Suprapubic skin (tissue), 4 donors: ENCODE measurements at regions not wholly inside any gene's neighbourhood (a gene's known extent, or its start where the extent isn't known, plus 50 kb on each side); places are given as distances from the start of the nearest gene placed in this dataset.

Experiments
- EP300 ChIP-seq: sonication (generic); formaldehyde crosslinking; IDR thresholded peaks from one replicate; pipeline ENCODE4 v1.6.1; 2017; ENCODE audit warnings: antibody characterized with exemption
- POLR2A ChIP-seq, 2 donors: fragments of 450-650 bp; IDR thresholded peaks; one replicate each; pipeline ENCODE4 v1.6.1; 2017; ENCODE audit warnings: antibody characterized with exemption in 2 of 2, mild to moderate bottlenecking in 2 of 2, moderate library complexity in 2 of 2
- POLR2AphosphoS5 ChIP-seq, 3 donors: sonication (generic); formaldehyde crosslinking; IDR thresholded peaks; one replicate each; pipeline ENCODE4 v1.6.1; 2017; ENCODE audit warnings: antibody characterized with exemption in 3 of 3
- TF ChIP-seq, protein P1 (sequence below), 2 donors: fragments of 200-600 bp in 1 of 2; fragments of 450-650 bp in 1 of 2; sonication (generic) in 1 of 2; IDR thresholded peaks; one replicate each; pipeline ENCODE4 v1.5.1; 2016 to 2019; ENCODE audit warnings: antibody characterized with exemption in 2 of 2, mild to moderate bottlenecking in 1 of 2, moderate library complexity in 1 of 2

GRCh38 chr7:1309996-1310395 lies 77.3 kb downstream of the UNCX start:
- TF ChIP-seq, protein P1, sequence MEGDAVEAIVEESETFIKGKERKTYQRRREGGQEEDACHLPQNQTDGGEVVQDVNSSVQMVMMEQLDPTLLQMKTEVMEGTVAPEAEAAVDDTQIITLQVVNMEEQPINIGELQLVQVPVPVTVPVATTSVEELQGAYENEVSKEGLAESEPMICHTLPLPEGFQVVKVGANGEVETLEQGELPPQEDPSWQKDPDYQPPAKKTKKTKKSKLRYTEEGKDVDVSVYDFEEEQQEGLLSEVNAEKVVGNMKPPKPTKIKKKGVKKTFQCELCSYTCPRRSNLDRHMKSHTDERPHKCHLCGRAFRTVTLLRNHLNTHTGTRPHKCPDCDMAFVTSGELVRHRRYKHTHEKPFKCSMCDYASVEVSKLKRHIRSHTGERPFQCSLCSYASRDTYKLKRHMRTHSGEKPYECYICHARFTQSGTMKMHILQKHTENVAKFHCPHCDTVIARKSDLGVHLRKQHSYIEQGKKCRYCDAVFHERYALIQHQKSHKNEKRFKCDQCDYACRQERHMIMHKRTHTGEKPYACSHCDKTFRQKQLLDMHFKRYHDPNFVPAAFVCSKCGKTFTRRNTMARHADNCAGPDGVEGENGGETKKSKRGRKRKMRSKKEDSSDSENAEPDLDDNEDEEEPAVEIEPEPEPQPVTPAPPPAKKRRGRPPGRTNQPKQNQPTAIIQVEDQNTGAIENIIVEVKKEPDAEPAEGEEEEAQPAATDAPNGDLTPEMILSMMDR (IDR thresholded peaks at IDR 0.05) = no peak
- TF ChIP-seq POLR2AphosphoS5 (IDR thresholded peaks at IDR 0.05) (no peak), POLR2A (IDR thresholded peaks at IDR 0.05) (no peak), EP300 (no peak)
